22Rv1 (cell line): ENCODE measurements at regions not wholly inside any gene's neighbourhood (a gene's known extent, or its start where the extent isn't known, plus 50 kb on each side); places are given as distances from the start of the nearest gene placed in this dataset.

ENCODE experiments used
- ZFX ChIP-seq: fragments of 450-650 bp; IDR thresholded peaks from 2 replicates; pipeline ENCODE4 v1.6.1; 2017; ENCODE audit warnings: antibody characterized with exemption, borderline replicate concordance
- TF ChIP-seq, protein P1 (sequence below): fragments of 450-650 bp; IDR thresholded peaks from 2 replicates; pipeline ENCODE4 v1.5.1; 2017; ENCODE audit warnings: mild to moderate bottlenecking

DNA sequence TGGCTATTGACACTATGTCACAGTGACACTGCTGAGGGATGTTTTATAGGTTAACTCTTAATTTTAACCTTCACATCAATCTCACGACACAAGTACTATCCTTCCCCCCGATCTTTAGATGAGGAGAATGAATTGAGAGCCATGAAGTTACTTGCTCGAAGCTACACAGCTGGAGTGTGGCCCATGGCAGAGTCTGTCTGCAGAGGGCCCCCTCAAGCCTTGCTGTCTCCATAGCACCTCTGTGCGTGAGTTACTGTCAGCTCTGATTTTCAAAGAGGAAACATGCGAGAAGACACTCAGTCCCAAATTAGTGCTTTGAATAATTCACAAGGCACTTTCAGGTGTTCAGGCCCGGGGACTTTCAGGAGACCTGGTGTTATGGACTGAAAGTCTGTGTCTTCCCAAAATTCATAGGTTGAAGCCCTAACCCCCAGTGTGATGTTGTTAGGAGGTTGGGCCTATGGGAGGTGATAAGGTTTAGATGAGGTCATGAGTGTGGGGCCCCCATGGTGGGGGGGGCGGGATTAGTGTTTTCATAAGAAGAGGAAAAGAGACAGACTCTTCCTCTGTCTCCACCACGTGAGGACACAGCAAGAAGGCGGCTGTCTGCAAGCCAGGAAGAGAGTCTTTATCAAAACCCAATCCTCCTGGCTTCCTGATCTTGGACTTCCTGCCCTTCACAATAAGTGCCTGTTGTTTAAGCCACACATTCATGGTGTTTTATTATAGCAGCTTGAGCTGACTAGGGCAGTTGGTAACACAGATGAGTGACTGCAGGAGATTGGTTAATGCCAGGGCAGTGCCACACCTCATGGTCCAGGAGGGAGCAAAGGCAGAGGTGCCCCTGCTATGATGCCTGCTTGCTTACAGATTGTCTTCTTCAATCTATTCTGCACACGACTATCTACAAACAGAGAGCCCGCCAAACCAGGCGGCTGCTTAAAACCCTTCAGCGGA, 281.8 kb downstream of the HAPSTR1 start:
- TF ChIP-seq, protein P1, sequence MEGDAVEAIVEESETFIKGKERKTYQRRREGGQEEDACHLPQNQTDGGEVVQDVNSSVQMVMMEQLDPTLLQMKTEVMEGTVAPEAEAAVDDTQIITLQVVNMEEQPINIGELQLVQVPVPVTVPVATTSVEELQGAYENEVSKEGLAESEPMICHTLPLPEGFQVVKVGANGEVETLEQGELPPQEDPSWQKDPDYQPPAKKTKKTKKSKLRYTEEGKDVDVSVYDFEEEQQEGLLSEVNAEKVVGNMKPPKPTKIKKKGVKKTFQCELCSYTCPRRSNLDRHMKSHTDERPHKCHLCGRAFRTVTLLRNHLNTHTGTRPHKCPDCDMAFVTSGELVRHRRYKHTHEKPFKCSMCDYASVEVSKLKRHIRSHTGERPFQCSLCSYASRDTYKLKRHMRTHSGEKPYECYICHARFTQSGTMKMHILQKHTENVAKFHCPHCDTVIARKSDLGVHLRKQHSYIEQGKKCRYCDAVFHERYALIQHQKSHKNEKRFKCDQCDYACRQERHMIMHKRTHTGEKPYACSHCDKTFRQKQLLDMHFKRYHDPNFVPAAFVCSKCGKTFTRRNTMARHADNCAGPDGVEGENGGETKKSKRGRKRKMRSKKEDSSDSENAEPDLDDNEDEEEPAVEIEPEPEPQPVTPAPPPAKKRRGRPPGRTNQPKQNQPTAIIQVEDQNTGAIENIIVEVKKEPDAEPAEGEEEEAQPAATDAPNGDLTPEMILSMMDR = no peak
- no peak for TF ChIP-seq ZFX
